AG04449 (cell line): ENCODE measurements at regions not wholly inside any gene's neighbourhood (a gene's known extent, or its start where the extent isn't known, plus 50 kb on each side); places are given as distances from the start of the nearest gene placed in this dataset.

Experiments used
- CTCF ChIA-PET: fragments of 350-600 bp; formaldehyde crosslinking; extraction: SDS; loops from one replicate; lab custom pipeline; 2021; ENCODE audit warnings: antibody characterized with exemption; lab: Yijun Ruan, JAX
- POLR2A ChIA-PET: fragments of 400-600, 350-600 bp; formaldehyde crosslinking; extraction: SDS; loops from one replicate; lab custom pipeline; 2020; ENCODE audit warnings: antibody characterized with exemption, inconsistent platforms; lab: Yijun Ruan, JAX
- DNase-seq: peaks from one replicate; pipeline ENCODE4 v3.0.0-alpha.2; 2010; ENCODE audit warnings: low read depth, low spot score
- H3K4me3 ChIP-seq: 2 replicates; pipeline ENCODE4 v1.5.1; 2011; ENCODE audit warnings: low read depth, mild to moderate bottlenecking, control low read depth, low read length
- CTCF ChIP-seq: IDR thresholded peaks from one replicate; pipeline ENCODE4 v1.5.1; 2011; ENCODE audit warnings: mild to moderate bottlenecking, moderate library complexity, low read length, control low read depth, inconsistent platforms; ENCODE audit not compliant: insufficient read depth; ENCODE audit errors: missing control alignments

- ChIA-PET POLR2A (no interaction called here), CTCF (no interaction called here)
- no peak for DNase-seq
- no peak for TF ChIP-seq CTCF
- no peak overlapping the region for H3K4me3 ChIP-seq
Measured at GRCh38 chr15:60130821-60131220, 126.7 kb downstream of the FOXB1 start.

DNA sequence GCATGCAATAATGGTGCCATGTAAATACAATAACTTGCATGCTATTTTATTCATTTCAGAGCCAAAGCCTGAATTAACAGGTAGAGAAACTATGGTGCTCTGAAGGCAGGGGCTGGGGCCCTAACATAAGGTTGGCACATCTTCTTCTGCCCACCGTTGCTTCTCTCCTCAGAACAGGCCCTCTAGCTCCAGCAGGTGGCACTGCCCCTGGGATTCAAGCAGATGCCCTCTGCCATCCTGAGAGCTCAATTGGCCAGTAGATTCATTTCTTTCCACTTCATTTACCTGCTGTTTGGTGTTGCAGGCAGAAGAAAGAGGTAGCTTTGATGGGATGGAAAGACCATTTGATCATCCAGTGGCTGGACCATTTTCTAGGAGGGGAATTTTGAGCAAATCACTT, 130.5 kb downstream of the FOXB1 start:
- peak; percentile 23 for TF ChIP-seq CTCF
- CTCF ChIA-PET: interaction anchor here (1.4 kb wide), 1 partner anchor 46 kb away, joined by 3 read pairs; no protein-coding TSS in a partner anchor
- no peak for DNase-seq
- H3K4me3 ChIP-seq: no peak overlapping the region
- POLR2A ChIA-PET: no interaction called here

DNA sequence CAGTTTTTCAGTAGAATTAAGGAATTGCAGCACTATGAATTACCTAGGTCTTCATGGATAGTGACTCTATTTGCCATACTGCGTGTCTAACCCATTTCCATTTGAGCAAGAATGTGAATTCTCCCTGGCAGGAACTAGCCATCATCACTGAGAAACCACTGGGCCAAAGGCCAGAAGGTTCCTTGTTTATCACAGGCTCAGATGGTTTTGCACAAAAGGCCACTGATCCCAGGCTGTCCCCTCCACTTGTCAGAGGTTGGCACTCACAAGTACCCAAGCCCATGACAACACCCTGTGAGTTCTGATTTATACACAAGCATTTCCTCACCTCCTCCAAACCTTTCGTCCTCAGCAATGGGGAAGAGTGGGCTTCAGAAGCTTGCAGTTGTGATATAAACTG, 131.8 kb downstream of the FOXB1 start:
- CTCF ChIA-PET: interaction anchor here (1.4 kb wide), 1 partner anchor 8 kb away, joined by 7 read pairs; no protein-coding TSS in a partner anchor
- no peak for DNase-seq
- no peak for TF ChIP-seq CTCF
- H3K4me3 ChIP-seq: no peak overlapping the region
- POLR2A ChIA-PET: no interaction called here

DNA sequence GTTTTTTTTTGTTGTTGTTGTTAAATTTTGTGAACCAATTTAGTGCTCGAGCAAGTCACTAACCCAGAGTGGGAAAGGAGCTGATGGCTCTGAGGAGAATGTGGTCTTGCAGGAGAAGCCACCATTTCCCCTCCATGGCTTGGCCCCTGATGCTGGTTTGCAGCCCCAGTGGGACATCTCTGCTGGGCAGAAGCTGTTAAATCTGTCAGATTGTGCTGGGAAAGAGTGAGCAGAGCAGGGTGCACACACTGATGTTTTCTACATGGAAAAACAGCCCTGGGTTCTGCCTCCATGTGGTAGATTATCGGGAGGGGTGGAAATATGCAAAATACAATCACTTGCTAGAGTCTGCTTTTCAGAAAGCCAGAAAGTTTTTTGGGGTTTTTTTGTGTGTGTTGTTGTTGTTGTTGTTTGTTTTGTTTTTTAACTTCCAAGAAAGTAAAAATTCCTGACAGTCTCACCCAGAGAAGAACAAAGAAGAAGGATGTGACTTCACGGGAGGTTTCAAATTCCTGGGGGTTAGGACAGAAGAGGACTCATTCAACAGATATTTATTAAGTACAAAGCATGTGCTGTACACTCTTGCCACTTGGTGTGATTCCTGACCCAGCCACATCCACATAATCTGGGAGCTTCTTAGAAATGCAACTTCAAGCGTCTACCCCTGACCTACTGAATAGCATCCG, 133.7 kb downstream of the FOXB1 start:
- H3K4me3 ChIP-seq: no peak overlapping the region
- CTCF ChIA-PET: interaction anchor here (1.3 to 2.5 kb wide), 2 partner anchors 21 to 41 kb away, joined by 4 to 6 read pairs; no protein-coding TSS in a partner anchor
- POLR2A ChIA-PET: no interaction called here
- TF ChIP-seq CTCF: no peak
- no peak for DNase-seq

- TF ChIP-seq CTCF: no peak
- H3K4me3 ChIP-seq: no peak overlapping the region
- no peak for DNase-seq
- ChIA-PET POLR2A (no interaction called here), CTCF (interaction anchor here (1.3 to 2.5 kb wide), 2 partner anchors 22 to 41 kb away, joined by 4 to 6 read pairs; no protein-coding TSS in a partner anchor)
Measured at GRCh38 chr15:60138397-60138968, 134.4 kb downstream of the FOXB1 start.

GRCh38 chr15:60152386-60152785, 148.3 kb downstream of the FOXB1 start:
- no peak for TF ChIP-seq CTCF
- CTCF ChIA-PET: interaction anchor here (0.6 kb wide), 1 partner anchor 27 kb away, joined by 3 read pairs; no protein-coding TSS in a partner anchor
- POLR2A ChIA-PET: no interaction called here

More at GRCh38 chr15:60152386-60152785, 148.3 kb downstream of the FOXB1 start:
- H3K4me3 ChIP-seq: no peak overlapping the region
- DNase-seq: no peak
